Loucy (cell line): ENCODE measurements at regions not wholly inside any gene's neighbourhood (a gene's known extent, or its start where the extent isn't known, plus 50 kb on each side); places are given as distances from the start of the nearest gene placed in this dataset.
"Not testable (repeated sequence)": the region's sequence is repeated elsewhere in the genome, so short reads cannot be mapped to it uniquely, and the experiment has no call there.

Source experiments
- EZH2phosphoT487 ChIP-seq: fragments of 200-600 bp; IDR thresholded peaks from 2 replicates; pipeline ENCODE4 v1.6.1; 2018; ENCODE audit warnings: antibody characterized with exemption, mild to moderate bottlenecking, moderate library complexity, borderline replicate concordance
- TF ChIP-seq, protein P1 (sequence below): fragments of 200-600 bp; sonication (generic); conservative IDR thresholded peaks from 2 replicates; pipeline ENCODE4 v1.5.1; 2014; ENCODE audit warnings: mild to moderate bottlenecking, antibody characterized with exemption, low read length

GRCh38 chr7:110514975-110515551, 575.9 kb upstream of the LRRN3 start:
- TF ChIP-seq, protein P1, sequence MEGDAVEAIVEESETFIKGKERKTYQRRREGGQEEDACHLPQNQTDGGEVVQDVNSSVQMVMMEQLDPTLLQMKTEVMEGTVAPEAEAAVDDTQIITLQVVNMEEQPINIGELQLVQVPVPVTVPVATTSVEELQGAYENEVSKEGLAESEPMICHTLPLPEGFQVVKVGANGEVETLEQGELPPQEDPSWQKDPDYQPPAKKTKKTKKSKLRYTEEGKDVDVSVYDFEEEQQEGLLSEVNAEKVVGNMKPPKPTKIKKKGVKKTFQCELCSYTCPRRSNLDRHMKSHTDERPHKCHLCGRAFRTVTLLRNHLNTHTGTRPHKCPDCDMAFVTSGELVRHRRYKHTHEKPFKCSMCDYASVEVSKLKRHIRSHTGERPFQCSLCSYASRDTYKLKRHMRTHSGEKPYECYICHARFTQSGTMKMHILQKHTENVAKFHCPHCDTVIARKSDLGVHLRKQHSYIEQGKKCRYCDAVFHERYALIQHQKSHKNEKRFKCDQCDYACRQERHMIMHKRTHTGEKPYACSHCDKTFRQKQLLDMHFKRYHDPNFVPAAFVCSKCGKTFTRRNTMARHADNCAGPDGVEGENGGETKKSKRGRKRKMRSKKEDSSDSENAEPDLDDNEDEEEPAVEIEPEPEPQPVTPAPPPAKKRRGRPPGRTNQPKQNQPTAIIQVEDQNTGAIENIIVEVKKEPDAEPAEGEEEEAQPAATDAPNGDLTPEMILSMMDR = not testable (repeated sequence)
- TF ChIP-seq EZH2phosphoT487 = not testable (repeated sequence)
